DOHH2 (cell line): ENCODE measurements at regions not wholly inside any gene's neighbourhood (a gene's known extent, or its start where the extent isn't known, plus 50 kb on each side); places are given as distances from the start of the nearest gene placed in this dataset.
"Not testable (repeated sequence)": the region's sequence is repeated elsewhere in the genome, so short reads cannot be mapped to it uniquely, and the experiment has no call there.

Source experiments
- H3F3A ChIP-seq: fragments of 200-600 bp; sonication (generic), shearing (Covaris generic); 2 replicates; pipeline ENCODE4 v1.6.0; 2016; ENCODE audit warnings: antibody characterized with exemption, mild to moderate bottlenecking; ENCODE audit not compliant: control insufficient read depth, insufficient read depth
- H3K27ac ChIP-seq: fragments of 200-600 bp; sonication (generic); 2 replicates; pipeline ENCODE4 v1.5.1; 2014; ENCODE audit warnings: low read depth, mild to moderate bottlenecking, low read length, moderate library complexity
- H3K27me3 ChIP-seq: fragments of 200-600 bp; sonication (generic); 2 replicates; pipeline ENCODE4 v1.6.1; 2014; ENCODE audit warnings: mild to moderate bottlenecking, low read length, mixed read lengths; ENCODE audit not compliant: control insufficient read depth
- H3K36me3 ChIP-seq: fragments of 200-600 bp; sonication (generic); 2 replicates; pipeline ENCODE4 v1.6.1; 2014; ENCODE audit warnings: mild to moderate bottlenecking, low read length, moderate library complexity, mixed read lengths; ENCODE audit not compliant: control insufficient read depth
- H3K4me1 ChIP-seq: fragments of 200-600 bp; sonication (generic); 2 replicates; pipeline ENCODE4 v1.6.1; 2014; ENCODE audit warnings: mild to moderate bottlenecking, low read length, mixed read lengths; ENCODE audit not compliant: control insufficient read depth
- H3K4me2 ChIP-seq: fragments of 200-600 bp; sonication (generic); 2 replicates; pipeline ENCODE4 v1.6.0; 2014; ENCODE audit warnings: mild to moderate bottlenecking, low read length, moderate library complexity
- H3K4me3 ChIP-seq: fragments of 200-600 bp; sonication (generic); 2 replicates; pipeline ENCODE4 v1.5.1; 2014; ENCODE audit warnings: mild to moderate bottlenecking, low read length, mixed read lengths
- H3K79me2 ChIP-seq: fragments of 200-600 bp; sonication (generic); 2 replicates; pipeline ENCODE4 v1.6.1; 2014; ENCODE audit warnings: mild to moderate bottlenecking, low read length, mixed read lengths; ENCODE audit not compliant: control insufficient read depth
- H3K9me2 ChIP-seq: fragments of 200-600 bp; sonication (generic); replicated peaks from 2 replicates; pipeline ENCODE4 v1.6.1; 2014; ENCODE audit warnings: mild to moderate bottlenecking, low read length, mixed read lengths; ENCODE audit not compliant: control insufficient read depth
- H3K9me3 ChIP-seq: fragments of 200-600 bp; sonication (generic); 2 replicates; pipeline ENCODE4 v1.6.1; 2014; ENCODE audit warnings: antibody characterized with exemption, low read length, mixed read lengths; ENCODE audit not compliant: control insufficient read depth, insufficient read depth
- H4K20me1 ChIP-seq: fragments of 200-600 bp; sonication (generic); 2 replicates; pipeline ENCODE4 v1.6.0; 2014; ENCODE audit warnings: low read depth, mild to moderate bottlenecking, antibody characterized with exemption, low read length, moderate library complexity; ENCODE audit not compliant: control insufficient read depth, insufficient read depth
- CTCF ChIP-seq: fragments of 200-600 bp; sonication (generic); IDR thresholded peaks from one replicate; pipeline ENCODE4 v1.5.1; 2014; ENCODE audit warnings: antibody characterized with exemption, mild to moderate bottlenecking, low read depth, low read length; ENCODE audit not compliant: poor library complexity, severe bottlenecking
- EZH2phosphoT487 ChIP-seq: fragments of 200-600 bp; sonication (generic); IDR thresholded peaks from 2 replicates; pipeline ENCODE4 v1.6.1; 2017; ENCODE audit warnings: borderline replicate concordance, mild to moderate bottlenecking, antibody characterized with exemption, low read length, moderate library complexity, mixed read lengths

GRCh38 chr15:24076090-24076784 is 389.1 kb upstream of the NDN start:
- Histone ChIP-seq H3F3A (no peaks in the 10 kb centered on the region), H3K4me2 (no peak overlapping the region), H3K79me2 (no peaks in the 10 kb centered on the region), H3K9me3 (peaks cover 14% of the 10 kb centered on the region; the same call in 1 of the 2 replicates), H3K27me3 (no peaks in the 10 kb centered on the region), H3K4me1 (no peaks in the 10 kb centered on the region), H3K36me3 (no peaks in the 10 kb centered on the region), H3K4me3 (no peak overlapping the region), H3K9me2 (no peaks in the 10 kb centered on the region), H3K27ac (no peak overlapping the region), H4K20me1 (no peaks in the 10 kb centered on the region)
- TF ChIP-seq CTCF (no peak), EZH2phosphoT487 (no peak)

DNA sequence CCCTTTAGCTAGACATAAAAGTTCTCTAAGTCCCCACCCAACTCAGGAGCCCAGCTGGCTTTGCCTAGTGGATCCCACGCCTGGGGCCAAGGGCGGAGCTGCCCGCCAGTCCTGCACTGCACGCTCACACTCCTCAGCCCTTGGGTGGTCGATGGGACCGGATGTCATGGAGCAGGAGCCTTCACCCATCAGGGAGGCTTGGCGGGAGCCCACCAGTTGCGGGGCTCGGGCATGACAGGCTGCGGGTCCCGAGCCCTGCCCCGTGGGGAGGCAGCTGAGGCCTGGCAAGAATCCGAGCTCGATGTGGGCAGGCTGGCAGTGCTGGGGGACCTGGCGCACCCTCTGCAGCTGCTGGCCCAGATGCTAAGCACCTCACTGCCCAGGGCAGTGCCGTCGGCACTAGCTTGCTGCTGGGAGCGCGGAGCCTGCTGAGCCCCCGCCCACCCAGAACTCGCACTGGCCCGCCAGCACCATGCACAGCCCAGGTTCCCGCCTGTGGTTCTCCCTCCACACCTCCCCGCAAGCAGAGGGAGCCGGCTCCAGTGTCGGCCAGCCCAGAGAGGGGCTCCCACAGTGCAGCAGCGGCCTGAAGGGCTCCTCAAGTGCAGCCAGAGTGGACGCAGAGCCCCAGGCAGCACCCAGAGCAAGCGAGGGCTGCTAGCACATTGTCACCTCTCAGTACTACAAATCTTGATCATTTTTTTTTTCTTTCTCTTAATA is 391.4 kb upstream of the NDN start:
- Histone ChIP-seq H3K36me3 (no peaks in the 10 kb centered on the region), H3K27ac (no peak overlapping the region), H3K4me3 (no peak overlapping the region), H3K4me2 (no peak overlapping the region), H3K9me3 (peaks cover 12% of the 10 kb centered on the region; the same call in 1 of the 2 replicates), H3K4me1 (no peaks in the 10 kb centered on the region), H4K20me1 (no peaks in the 10 kb centered on the region), H3K9me2 (no peaks in the 10 kb centered on the region), H3F3A (no peaks in the 10 kb centered on the region), H3K79me2 (no peaks in the 10 kb centered on the region), H3K27me3 (no peaks in the 10 kb centered on the region)
- no peak for TF ChIP-seq EZH2phosphoT487
- TF ChIP-seq CTCF: no peak

GRCh38 chr15:24088941-24089340 is 401.8 kb upstream of the NDN start:
- H3K4me3 ChIP-seq, H3K9me2 ChIP-seq, H3F3A ChIP-seq, H3K9me3 ChIP-seq, H3K4me1 ChIP-seq, H4K20me1 ChIP-seq, H3K27ac ChIP-seq, H3K79me2 ChIP-seq, H3K4me2 ChIP-seq, H3K27me3 ChIP-seq, H3K36me3 ChIP-seq: not testable (repeated sequence)

- not testable (repeated sequence) for H3K27ac ChIP-seq, H3K36me3 ChIP-seq, H4K20me1 ChIP-seq, H3K9me2 ChIP-seq, H3F3A ChIP-seq, H3K4me2 ChIP-seq, H3K9me3 ChIP-seq, H3K4me1 ChIP-seq, H3K79me2 ChIP-seq, H3K27me3 ChIP-seq, H3K4me3 ChIP-seq
These were observed 414.4 kb upstream of the NDN start for GRCh38 chr15:24101503-24101902.

DNA sequence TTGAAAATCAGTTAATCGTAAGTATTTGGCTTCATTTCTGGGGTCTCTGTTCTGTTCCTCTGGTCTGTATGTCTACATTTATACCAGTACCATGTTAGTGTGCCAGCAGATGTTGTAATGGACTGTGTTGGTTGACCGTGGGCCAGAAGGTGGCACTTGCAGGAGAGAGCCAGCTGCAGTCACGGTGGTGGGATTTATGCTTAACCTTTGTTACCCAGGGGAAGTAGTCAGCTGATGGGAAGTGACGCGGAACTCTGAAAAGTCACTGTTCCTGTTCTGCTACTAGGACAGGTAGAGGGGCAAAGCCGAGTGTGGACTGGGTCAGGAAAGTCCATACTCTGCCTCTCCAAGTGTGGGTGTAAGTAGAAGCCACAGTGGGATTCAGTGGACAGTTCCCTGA is 420.4 kb upstream of the NDN start:
- not testable (repeated sequence) for H3K9me3 ChIP-seq, H3K27ac ChIP-seq, H3K36me3 ChIP-seq, H3K4me1 ChIP-seq, H3K9me2 ChIP-seq, H4K20me1 ChIP-seq, H3K27me3 ChIP-seq, H3K4me3 ChIP-seq, H3K4me2 ChIP-seq, H3K79me2 ChIP-seq, H3F3A ChIP-seq

DNA sequence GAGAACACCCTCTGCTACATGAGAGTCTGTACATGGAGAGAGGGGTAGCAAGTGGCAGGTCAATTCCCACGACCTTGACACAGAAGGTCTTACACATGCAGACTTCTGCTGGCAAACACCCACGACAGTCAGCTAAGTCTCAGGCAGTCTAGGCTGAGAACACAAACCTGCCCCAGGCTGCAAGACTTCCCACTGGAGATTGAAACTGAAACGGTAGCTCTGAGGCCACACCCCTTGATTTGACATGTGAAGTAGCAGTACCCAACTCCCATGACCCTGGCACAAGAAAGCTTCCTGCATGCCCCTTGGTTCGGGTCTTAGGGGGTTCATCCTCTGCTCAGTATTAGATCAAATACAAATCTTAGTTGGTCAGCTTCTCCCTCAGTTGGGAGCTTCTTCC is 420.8 kb upstream of the NDN start:
- not testable (repeated sequence) for H3K9me3 ChIP-seq, H3K79me2 ChIP-seq, H3K4me3 ChIP-seq, H3K27ac ChIP-seq, H3K4me2 ChIP-seq, H3K9me2 ChIP-seq, H3K4me1 ChIP-seq, H3K36me3 ChIP-seq, H4K20me1 ChIP-seq, H3F3A ChIP-seq, H3K27me3 ChIP-seq
